Astrocyte of the cerebellum (primary cell): ENCODE measurements at regions not wholly inside any gene's neighbourhood (a gene's known extent, or its start where the extent isn't known, plus 50 kb on each side); places are given as distances from the start of the nearest gene placed in this dataset.
A peak's percentile ranks its signal among the peaks of the same experiment; 100 is the strongest.

Experiments
- DNase-seq: peaks from one replicate; pipeline ENCODE4 v3.0.0-alpha.2; 2011; ENCODE audit warnings: low read depth
- H3K4me3 ChIP-seq: 2 replicates; pipeline ENCODE4 v1.5.1; 2011; ENCODE audit warnings: mild to moderate bottlenecking, low read depth, low read length, moderate library complexity
- CTCF ChIP-seq: IDR thresholded peaks from 2 replicates; pipeline ENCODE4 v1.5.1; 2012; ENCODE audit warnings: low read length, low read depth, moderate library complexity, mild to moderate bottlenecking; ENCODE audit errors: missing control alignments
- in situ Hi-C: cut with HindIII; loops from 2 replicates; pipeline ENCODE4 v1.10.0; 2017; ENCODE audit warnings: low sequenced_read_pairs

GRCh38 chr13:47480121-47480520 lies 521.0 kb downstream of the SUCLA2 start:
- DNase-seq = peak; percentile 31
- no peak overlapping the region for H3K4me3 ChIP-seq
- in situ Hi-C loops = no loop called here
- TF ChIP-seq CTCF = no peak

- TF ChIP-seq CTCF = no peak
- in situ Hi-C loops = no loop called here
- no peak for DNase-seq
- H3K4me3 ChIP-seq = no peak overlapping the region
Measured at GRCh38 chr13:47478985-47479384, 522.1 kb downstream of the SUCLA2 start.

- in situ Hi-C loops = no loop called here
- no peak for DNase-seq
- no peak overlapping the region for H3K4me3 ChIP-seq
- no peak for TF ChIP-seq CTCF
Measured at GRCh38 chr13:47475441-47475948, 525.6 kb downstream of the SUCLA2 start.

- in situ Hi-C loops = no loop called here
- TF ChIP-seq CTCF = no peak
Measured at GRCh38 chr13:47474839-47475238, 526.2 kb downstream of the SUCLA2 start.

GRCh38 chr13:47474326-47474725 lies 526.7 kb downstream of the SUCLA2 start:
- in situ Hi-C loops = no loop called here
- no peak for DNase-seq
- TF ChIP-seq CTCF = no peak
- no peak overlapping the region for H3K4me3 ChIP-seq

More at GRCh38 chr13:47474839-47475238, 526.2 kb downstream of the SUCLA2 start:
- no peak for DNase-seq
- H3K4me3 ChIP-seq = no peak overlapping the region

- no peak overlapping the region for H3K4me3 ChIP-seq
- in situ Hi-C loops = no loop called here
- no peak for TF ChIP-seq CTCF
- no peak for DNase-seq
Measured at GRCh38 chr13:47472516-47472915, 528.6 kb downstream of the SUCLA2 start.

- DNase-seq = no peak
- no peak for TF ChIP-seq CTCF
- in situ Hi-C loops = no loop called here
Measured at GRCh38 chr13:47463726-47464125, 537.3 kb downstream of the SUCLA2 start.

More at GRCh38 chr13:47463726-47464125, 537.3 kb downstream of the SUCLA2 start:
- no peak overlapping the region for H3K4me3 ChIP-seq
